HCT116 (cell line): ENCODE measurements at regions not wholly inside any gene's neighbourhood (a gene's known extent, or its start where the extent isn't known, plus 50 kb on each side); places are given as distances from the start of the nearest gene placed in this dataset.

Source experiments
- ATAC-seq: fragments of 200-7000 bp; cut with Tn5 transposase; 2 replicates; pipeline ENCODE4 v1.9.1; 2020; ENCODE audit warnings: mild to moderate bottlenecking, moderate library complexity
- BruUV-seq: library from RNA; stranded (reverse); fragments of 400-500 nt; replicated peaks from 2 replicates; lab custom pipeline; 2021; lab: Mats Ljungman, UMichigan
- CTCF ChIA-PET: fragments of 300-600 bp; sonication (Branson Sonifier 250); formaldehyde crosslinking; loops from one replicate; lab custom pipeline; 2021; ENCODE audit warnings: antibody characterized with exemption; lab: Charles Lee
- POLR2A ChIA-PET: fragments of 300-600, 350-600 bp; sonication (Branson Sonifier 250); formaldehyde crosslinking; loops from one replicate; lab custom pipeline; 2021; ENCODE audit warnings: antibody characterized with exemption; lab: Charles Lee
- RAD21 ChIA-PET, 2 experiments: fragments of 300-600 bp; sonication (Branson Sonifier 250); formaldehyde crosslinking; loops; one replicate each; lab custom pipeline; 2023; ENCODE audit warnings: low total read pairs in 2 of 2; ENCODE audit not compliant: uncharacterized antibody in 2 of 2, unreplicated experiment in 2 of 2, low non-redundant PET in 1 of 2; lab: Charles Lee
- DNase-seq: peaks from one replicate; pipeline ENCODE4 v3.0.0-alpha.2; 2010; ENCODE audit warnings: low read depth, low spot score
- H2AFZ ChIP-seq: fragments of 200-600 bp; shearing (Covaris generic), sonication (generic); 2 replicates; pipeline ENCODE4 v1.6.1; 2017; ENCODE audit warnings: low read depth, mixed run types, mixed read lengths, antibody characterized with exemption, low read length; ENCODE audit not compliant: poor library complexity, severe bottlenecking
- H3K27ac ChIP-seq: 2 replicates; pipeline ENCODE4 v1.5.1; 2012; ENCODE audit warnings: low read depth, low read length
- H3K27me3 ChIP-seq: fragments of 200-600 bp; sonication (generic); 2 replicates; pipeline ENCODE4 v1.6.1; 2016; ENCODE audit warnings: mixed run types, low read length, mixed read lengths; ENCODE audit not compliant: insufficient read depth
- H3K36me3 ChIP-seq, 2 experiments: fragments of 200-500 bp in 1 of 2; fragments of 200-600 bp in 1 of 2; sonication (Bioruptor generic) in 1 of 2; sonication (generic) in 1 of 2; 2 replicates each; pipeline versions ENCODE4 v1.5.1 to v1.6.1; 2014 to 2016; ENCODE audit warnings: low read length in 2 of 2, inconsistent platforms in 1 of 2, mixed read lengths in 1 of 2, mixed run types in 1 of 2; ENCODE audit not compliant: insufficient read depth in 2 of 2, control insufficient read depth in 1 of 2
- H3K4me1 ChIP-seq, 2 experiments: fragments of 200-600 bp in 1 of 2; sonication (generic) in 1 of 2; 2 replicates each; pipeline versions ENCODE4 v1.5.1 to v1.6.1; 2012 to 2017; ENCODE audit warnings: low read length in 2 of 2, inconsistent platforms in 1 of 2, mild to moderate bottlenecking in 1 of 2, mixed read lengths in 1 of 2, mixed run types in 1 of 2, moderate library complexity in 1 of 2; ENCODE audit not compliant: insufficient read depth in 2 of 2, control insufficient read depth in 1 of 2
- H3K4me2 ChIP-seq: fragments of 200-600 bp; sonication (generic); 2 replicates; pipeline ENCODE4 v1.6.1; 2017; ENCODE audit warnings: mixed run types, low read length, mixed read lengths
- H3K4me3 ChIP-seq, 2 experiments: fragments of 200-600 bp in 1 of 2; sonication (generic) in 1 of 2; replicated peaks in 1 of 2; 2 replicates each; pipeline ENCODE4 v1.5.1; 2011 to 2016; ENCODE audit warnings: low read length in 2 of 2, control low read depth in 1 of 2, low read depth in 1 of 2, mild to moderate bottlenecking in 1 of 2, mixed read lengths in 1 of 2, mixed run types in 1 of 2
- H3K79me2 ChIP-seq: fragments of 200-600 bp; sonication (generic); 2 replicates; pipeline ENCODE4 v1.6.1; 2017; ENCODE audit warnings: mild to moderate bottlenecking, mixed run types, low read length, moderate library complexity, mixed read lengths; ENCODE audit not compliant: insufficient read depth
- H3K9ac ChIP-seq: fragments of 200-600 bp; sonication (generic); 2 replicates; pipeline ENCODE4 v1.6.1; 2016; ENCODE audit warnings: low read length, mixed read lengths
- H3K9me2 ChIP-seq: fragments of 200-600 bp; sonication (generic), shearing (Covaris generic); 2 replicates; pipeline ENCODE4 v1.6.1; 2017; ENCODE audit warnings: mixed run types, mild to moderate bottlenecking, moderate library complexity; ENCODE audit not compliant: insufficient read depth
- H3K9me3 ChIP-seq, 2 experiments: fragments of 200-500 bp in 1 of 2; fragments of 200-600 bp in 1 of 2; sonication (Bioruptor generic) in 1 of 2; sonication (generic) in 1 of 2; 2 replicates each; pipeline ENCODE4 v1.6.1; 2014 to 2017; ENCODE audit warnings: low read length in 2 of 2, mixed read lengths in 2 of 2, inconsistent platforms in 1 of 2, low read depth in 1 of 2, mild to moderate bottlenecking in 1 of 2, mixed run types in 1 of 2, moderate library complexity in 1 of 2; ENCODE audit not compliant: control insufficient read depth in 1 of 2, insufficient read depth in 1 of 2
- H4K20me1 ChIP-seq: fragments of 200-600 bp; sonication (generic), shearing (Covaris generic); 2 replicates; pipeline ENCODE4 v1.6.1; 2017; ENCODE audit warnings: mixed run types, mild to moderate bottlenecking, moderate library complexity; ENCODE audit not compliant: insufficient read depth
- ATF3 ChIP-seq: IDR thresholded peaks from 2 replicates; pipeline ENCODE4 v1.6.1; 2012
- CBX3 ChIP-seq: IDR thresholded peaks from 2 replicates; pipeline ENCODE4 v1.6.1; 2012; ENCODE audit warnings: low read depth
- CEBPB ChIP-seq: IDR thresholded peaks from 2 replicates; pipeline ENCODE4 v1.6.1; 2012; ENCODE audit warnings: low read depth
- ELF1 ChIP-seq: IDR thresholded peaks from 2 replicates; pipeline ENCODE4 v1.6.1; 2012; ENCODE audit warnings: low read depth, borderline replicate concordance
- EZH2 ChIP-seq: fragments of 200-600 bp; sonication (generic); IDR thresholded peaks from 2 replicates; pipeline ENCODE4 v1.6.1; 2017; ENCODE audit warnings: antibody characterized with exemption, mixed run types
- EZH2phosphoT487 ChIP-seq: fragments of 200-600 bp; IDR thresholded peaks from 2 replicates; pipeline ENCODE4 v1.6.1; 2018; ENCODE audit warnings: antibody characterized with exemption, borderline replicate concordance
- POLR2A ChIP-seq: IDR thresholded peaks from 2 replicates; pipeline ENCODE4 v1.7.0; 2011; ENCODE audit warnings: borderline replicate concordance; ENCODE audit not compliant: insufficient read depth, insufficient read length; ENCODE audit errors: extremely low read depth
- RAD21 ChIP-seq: IDR thresholded peaks from 2 replicates; pipeline ENCODE4 v1.6.1; 2012; ENCODE audit warnings: low read depth, mild to moderate bottlenecking
- SP1 ChIP-seq: IDR thresholded peaks from 2 replicates; pipeline ENCODE4 v1.6.1; 2012; ENCODE audit warnings: low read depth
- TCF7L2 ChIP-seq: IDR thresholded peaks from 2 replicates; pipeline ENCODE4 v1.7.0; 2011; ENCODE audit warnings: borderline replicate concordance, inconsistent platforms; ENCODE audit not compliant: insufficient read depth, insufficient read length; ENCODE audit errors: extremely low read depth
- YY1 ChIP-seq: IDR thresholded peaks from 2 replicates; pipeline ENCODE4 v1.6.1; 2011; ENCODE audit warnings: low read length, low read depth, moderate library complexity, mild to moderate bottlenecking; ENCODE audit not compliant: insufficient replicate concordance; ENCODE audit errors: extremely low read depth
- ZBTB33 ChIP-seq: IDR thresholded peaks from 2 replicates; pipeline ENCODE4 v1.6.1; 2011; ENCODE audit warnings: mild to moderate bottlenecking, low read length, moderate library complexity; ENCODE audit not compliant: insufficient replicate concordance; ENCODE audit errors: extremely low read depth
- ZFX ChIP-seq: fragments of 450-650 bp; IDR thresholded peaks from 2 replicates; pipeline ENCODE4 v1.6.1; 2017
- intact Hi-C: fragments of 100-400 bp; cut with micrococcal nuclease; formaldehyde crosslinking; loops from 2 replicates; pipeline ENCODE4 v1.10.0; 2022
- TF ChIP-seq, protein P1 (sequence below): IDR thresholded peaks from 2 replicates; pipeline ENCODE4 v1.6.1; 2012; ENCODE audit warnings: low read depth

GRCh38 chr9:118891213-118891612 is 478.0 kb downstream of the BRINP1 start:
- ChIA-PET RAD21 (no interaction called here), POLR2A (no interaction called here), CTCF (no interaction called here)
- DNase-seq (no peak), ATAC-seq (no peak)
- Histone ChIP-seq H3K27ac (no peak overlapping the region), H3K79me2 (no peaks in the 10 kb centered on the region), H3K4me2 (no peak overlapping the region), H3K9me2 (no peaks in the 10 kb centered on the region), H3K4me1 (no peaks in the 10 kb centered on the region), H3K9me3 (peaks cover 9 to 38% of the 10 kb centered on the region in 2 experiments; a peak in 2 of 4 replicates), H3K4me3 (no peak overlapping the region), H4K20me1 (no peaks in the 10 kb centered on the region), H3K27me3 (no peaks in the 10 kb centered on the region), H3K9ac (no peak overlapping the region), H2AFZ (no peak overlapping the region), H3K36me3 (no peaks in the 10 kb centered on the region)
- TF ChIP-seq RAD21 (no peak), TCF7L2 (no peak), ATF3 (no peak), YY1 (no peak), SP1 (no peak), POLR2A (no peak), CEBPB (no peak)
- no TSS peak for BruUV-seq
- intact Hi-C loops, result no loop called here

DNA sequence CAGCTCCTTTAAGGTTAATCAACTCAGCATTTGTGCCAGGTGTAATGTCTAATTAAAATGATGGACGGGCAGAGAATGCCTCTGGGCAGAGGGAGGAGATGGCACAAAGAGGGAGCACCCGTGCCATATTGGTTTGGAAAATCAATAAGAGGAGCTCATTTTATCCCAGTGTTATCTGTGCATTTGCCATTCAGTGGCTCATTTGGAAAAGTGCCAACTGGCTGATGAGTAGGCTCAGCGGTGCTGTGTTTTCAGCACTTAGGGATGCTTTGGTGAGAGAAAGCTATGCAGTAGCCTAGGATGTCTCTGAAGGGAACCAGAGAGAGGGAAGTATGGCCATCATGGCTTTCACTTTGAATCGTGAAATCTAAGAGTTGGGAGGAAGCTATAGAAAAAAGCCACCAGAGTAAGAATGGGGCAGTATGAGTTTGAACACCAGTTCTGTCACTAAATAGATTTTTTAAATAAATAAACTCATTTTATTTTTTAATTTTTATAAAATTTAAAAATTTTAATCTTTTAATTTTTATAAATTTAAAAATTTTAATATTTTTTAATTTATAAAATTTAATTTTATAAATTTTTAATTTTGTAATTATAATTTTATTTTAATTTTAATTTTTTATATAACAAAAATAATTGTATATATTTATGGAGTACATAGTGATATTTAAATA is 472.8 kb downstream of the BRINP1 start:
- H3K4me2 ChIP-seq, result no peak overlapping the region
- no peaks in the 10 kb centered on the region for H4K20me1 ChIP-seq
- H3K27me3 ChIP-seq, result no peaks in the 10 kb centered on the region
- no peak overlapping the region for H3K4me3 ChIP-seq
- BruUV-seq, result no TSS peak
- RAD21 ChIA-PET, result no interaction called here
- intact Hi-C loops, result no loop called here
- POLR2A ChIA-PET, result no interaction called here
- no peaks in the 10 kb centered on the region for H3K79me2 ChIP-seq
- no peaks in the 10 kb centered on the region for H3K9me2 ChIP-seq
- no peak for ATAC-seq
- H3K9me3 ChIP-seq, result peaks cover 9 to 21% of the 10 kb centered on the region in 2 experiments; a peak in 2 of 4 replicates
- H3K9ac ChIP-seq, result no peak overlapping the region
- no peak for DNase-seq
- no peaks in the 10 kb centered on the region for H3K4me1 ChIP-seq
- no peaks in the 10 kb centered on the region for H3K36me3 ChIP-seq
- no peak overlapping the region for H3K27ac ChIP-seq
- CTCF ChIA-PET, result no interaction called here
- no peak overlapping the region for H2AFZ ChIP-seq
- TF ChIP-seq ZFX, result no peak
- TF ChIP-seq ATF3, result no peak
- no peak for TF ChIP-seq EZH2phosphoT487
- TF ChIP-seq POLR2A, result no peak
- no peak for TF ChIP-seq YY1
- no peak for TF ChIP-seq EZH2
- no peak for TF ChIP-seq CBX3
- TF ChIP-seq ELF1, result no peak
- no peak for TF ChIP-seq ZBTB33
- TF ChIP-seq, protein P1, sequence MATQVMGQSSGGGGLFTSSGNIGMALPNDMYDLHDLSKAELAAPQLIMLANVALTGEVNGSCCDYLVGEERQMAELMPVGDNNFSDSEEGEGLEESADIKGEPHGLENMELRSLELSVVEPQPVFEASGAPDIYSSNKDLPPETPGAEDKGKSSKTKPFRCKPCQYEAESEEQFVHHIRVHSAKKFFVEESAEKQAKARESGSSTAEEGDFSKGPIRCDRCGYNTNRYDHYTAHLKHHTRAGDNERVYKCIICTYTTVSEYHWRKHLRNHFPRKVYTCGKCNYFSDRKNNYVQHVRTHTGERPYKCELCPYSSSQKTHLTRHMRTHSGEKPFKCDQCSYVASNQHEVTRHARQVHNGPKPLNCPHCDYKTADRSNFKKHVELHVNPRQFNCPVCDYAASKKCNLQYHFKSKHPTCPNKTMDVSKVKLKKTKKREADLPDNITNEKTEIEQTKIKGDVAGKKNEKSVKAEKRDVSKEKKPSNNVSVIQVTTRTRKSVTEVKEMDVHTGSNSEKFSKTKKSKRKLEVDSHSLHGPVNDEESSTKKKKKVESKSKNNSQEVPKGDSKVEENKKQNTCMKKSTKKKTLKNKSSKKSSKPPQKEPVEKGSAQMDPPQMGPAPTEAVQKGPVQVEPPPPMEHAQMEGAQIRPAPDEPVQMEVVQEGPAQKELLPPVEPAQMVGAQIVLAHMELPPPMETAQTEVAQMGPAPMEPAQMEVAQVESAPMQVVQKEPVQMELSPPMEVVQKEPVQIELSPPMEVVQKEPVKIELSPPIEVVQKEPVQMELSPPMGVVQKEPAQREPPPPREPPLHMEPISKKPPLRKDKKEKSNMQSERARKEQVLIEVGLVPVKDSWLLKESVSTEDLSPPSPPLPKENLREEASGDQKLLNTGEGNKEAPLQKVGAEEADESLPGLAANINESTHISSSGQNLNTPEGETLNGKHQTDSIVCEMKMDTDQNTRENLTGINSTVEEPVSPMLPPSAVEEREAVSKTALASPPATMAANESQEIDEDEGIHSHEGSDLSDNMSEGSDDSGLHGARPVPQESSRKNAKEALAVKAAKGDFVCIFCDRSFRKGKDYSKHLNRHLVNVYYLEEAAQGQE, result no peak
